Inferior parietal cortex (tissue), 1 donor: ENCODE measurements at regions not wholly inside any gene's neighbourhood (a gene's known extent, or its start where the extent isn't known, plus 50 kb on each side); places are given as distances from the start of the nearest gene placed in this dataset.
A peak's percentile ranks its signal among the peaks of the same experiment; 100 is the strongest.

Experiments
- DNase-seq: peaks from one replicate; pipeline ENCODE4 v3.0.0-alpha.2; 2016; ENCODE audit errors: extremely low spot score

GRCh38 chr20:50286174-50286511, 95.5 kb downstream of the CEBPB start:
- DNase-seq, result no peak

- no peak for DNase-seq
Observed at GRCh38 chr20:50286609-50287008, 96.0 kb downstream of the CEBPB start.

- DNase-seq, result no peak
Observed at GRCh38 chr20:50287512-50287911, 96.9 kb downstream of the CEBPB start.

GRCh38 chr20:50288128-50288623, 97.5 kb downstream of the CEBPB start:
- no peak for DNase-seq

GRCh38 chr20:50289581-50289980, 99.0 kb downstream of the CEBPB start:
- DNase-seq, result no peak

- DNase-seq, result no peak
Observed at GRCh38 chr20:50290112-50290511, 99.5 kb downstream of the CEBPB start.

GRCh38 chr20:50290808-50291207, 100.2 kb downstream of the CEBPB start:
- no peak for DNase-seq

GRCh38 chr20:50291254-50292078, 100.8 kb downstream of the CEBPB start:
- DNase-seq, result no peak

- no peak for DNase-seq
Observed at GRCh38 chr20:50292079-50292590, 101.5 kb downstream of the CEBPB start.

GRCh38 chr20:50292591-50293283, 102.1 kb downstream of the CEBPB start:
- DNase-seq, result peak; percentile 77

- no peak for DNase-seq
Observed at GRCh38 chr20:50293284-50294139, 102.9 kb downstream of the CEBPB start.

GRCh38 chr20:50294164-50295088, 103.8 kb downstream of the CEBPB start:
- DNase-seq, result no peak

GRCh38 chr20:50295345-50295744, 104.7 kb downstream of the CEBPB start:
- DNase-seq, result no peak

GRCh38 chr20:50295762-50296449, 105.3 kb downstream of the CEBPB start:
- no peak for DNase-seq

GRCh38 chr20:50296450-50297375, 106.1 kb downstream of the CEBPB start:
- no peak for DNase-seq

GRCh38 chr20:50297498-50298376, 107.1 kb downstream of the CEBPB start:
- no peak for DNase-seq

GRCh38 chr20:50298554-50299324, 108.1 kb downstream of the CEBPB start:
- DNase-seq, result no peak

GRCh38 chr20:50299325-50299629, 108.6 kb downstream of the CEBPB start:
- no peak for DNase-seq
